Fibroblast of mammary gland (primary cell): ENCODE measurements at regions not wholly inside any gene's neighbourhood (a gene's known extent, or its start where the extent isn't known, plus 50 kb on each side); places are given as distances from the start of the nearest gene placed in this dataset.

Experiments used
- DNase-seq: peaks from one replicate; pipeline ENCODE4 v3.0.0-alpha.2; 2010; ENCODE audit warnings: low read depth
- H3K4me3 ChIP-seq: 2 replicates; pipeline ENCODE4 v1.5.1; 2011; ENCODE audit warnings: low read depth, mild to moderate bottlenecking, low read length, moderate library complexity; ENCODE audit not compliant: control insufficient read depth
- TF ChIP-seq, protein P1 (sequence below): conservative IDR thresholded peaks from 2 replicates; pipeline ENCODE4 v1.5.1; 2011; ENCODE audit warnings: low read depth, low read length, inconsistent platforms; ENCODE audit not compliant: control insufficient read depth, insufficient read depth

DNA sequence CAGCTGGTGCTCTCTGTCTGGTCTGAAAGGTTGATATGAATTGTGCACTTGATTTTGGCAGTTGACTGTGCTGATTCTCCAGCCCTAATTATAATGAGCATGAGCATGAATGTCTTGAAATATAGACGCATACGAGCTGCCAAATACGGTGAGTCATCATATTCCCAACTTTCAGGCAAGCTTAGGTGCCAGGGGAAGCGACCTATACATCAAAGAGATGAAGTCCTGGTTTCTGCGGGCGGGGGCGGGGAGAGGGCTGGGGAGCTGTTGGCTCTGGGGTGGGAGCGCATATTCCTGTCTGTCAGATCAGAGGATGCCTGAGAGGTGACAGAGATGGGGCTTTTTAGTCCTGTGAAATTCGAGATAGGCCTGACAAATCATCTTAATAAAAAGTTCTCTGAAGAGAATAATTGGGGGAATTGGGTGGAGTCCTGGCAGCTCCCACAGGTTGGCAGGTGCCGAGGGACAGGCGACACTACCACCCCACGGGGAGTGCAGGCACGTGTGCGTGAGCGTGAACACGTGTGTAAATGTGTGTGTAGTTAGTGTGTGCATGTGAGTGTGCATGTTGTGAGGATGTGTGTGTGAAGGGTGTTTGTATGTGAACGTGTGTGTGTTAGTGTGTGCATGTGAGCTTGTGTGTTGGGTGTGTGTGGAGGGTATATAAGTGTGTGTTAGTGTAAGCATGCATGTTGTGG lies 865.3 kb downstream of the TBC1D22A start:
- H3K4me3 ChIP-seq, result no peak overlapping the region
- no peak for DNase-seq
- TF ChIP-seq, protein P1, sequence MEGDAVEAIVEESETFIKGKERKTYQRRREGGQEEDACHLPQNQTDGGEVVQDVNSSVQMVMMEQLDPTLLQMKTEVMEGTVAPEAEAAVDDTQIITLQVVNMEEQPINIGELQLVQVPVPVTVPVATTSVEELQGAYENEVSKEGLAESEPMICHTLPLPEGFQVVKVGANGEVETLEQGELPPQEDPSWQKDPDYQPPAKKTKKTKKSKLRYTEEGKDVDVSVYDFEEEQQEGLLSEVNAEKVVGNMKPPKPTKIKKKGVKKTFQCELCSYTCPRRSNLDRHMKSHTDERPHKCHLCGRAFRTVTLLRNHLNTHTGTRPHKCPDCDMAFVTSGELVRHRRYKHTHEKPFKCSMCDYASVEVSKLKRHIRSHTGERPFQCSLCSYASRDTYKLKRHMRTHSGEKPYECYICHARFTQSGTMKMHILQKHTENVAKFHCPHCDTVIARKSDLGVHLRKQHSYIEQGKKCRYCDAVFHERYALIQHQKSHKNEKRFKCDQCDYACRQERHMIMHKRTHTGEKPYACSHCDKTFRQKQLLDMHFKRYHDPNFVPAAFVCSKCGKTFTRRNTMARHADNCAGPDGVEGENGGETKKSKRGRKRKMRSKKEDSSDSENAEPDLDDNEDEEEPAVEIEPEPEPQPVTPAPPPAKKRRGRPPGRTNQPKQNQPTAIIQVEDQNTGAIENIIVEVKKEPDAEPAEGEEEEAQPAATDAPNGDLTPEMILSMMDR, result no peak

DNA sequence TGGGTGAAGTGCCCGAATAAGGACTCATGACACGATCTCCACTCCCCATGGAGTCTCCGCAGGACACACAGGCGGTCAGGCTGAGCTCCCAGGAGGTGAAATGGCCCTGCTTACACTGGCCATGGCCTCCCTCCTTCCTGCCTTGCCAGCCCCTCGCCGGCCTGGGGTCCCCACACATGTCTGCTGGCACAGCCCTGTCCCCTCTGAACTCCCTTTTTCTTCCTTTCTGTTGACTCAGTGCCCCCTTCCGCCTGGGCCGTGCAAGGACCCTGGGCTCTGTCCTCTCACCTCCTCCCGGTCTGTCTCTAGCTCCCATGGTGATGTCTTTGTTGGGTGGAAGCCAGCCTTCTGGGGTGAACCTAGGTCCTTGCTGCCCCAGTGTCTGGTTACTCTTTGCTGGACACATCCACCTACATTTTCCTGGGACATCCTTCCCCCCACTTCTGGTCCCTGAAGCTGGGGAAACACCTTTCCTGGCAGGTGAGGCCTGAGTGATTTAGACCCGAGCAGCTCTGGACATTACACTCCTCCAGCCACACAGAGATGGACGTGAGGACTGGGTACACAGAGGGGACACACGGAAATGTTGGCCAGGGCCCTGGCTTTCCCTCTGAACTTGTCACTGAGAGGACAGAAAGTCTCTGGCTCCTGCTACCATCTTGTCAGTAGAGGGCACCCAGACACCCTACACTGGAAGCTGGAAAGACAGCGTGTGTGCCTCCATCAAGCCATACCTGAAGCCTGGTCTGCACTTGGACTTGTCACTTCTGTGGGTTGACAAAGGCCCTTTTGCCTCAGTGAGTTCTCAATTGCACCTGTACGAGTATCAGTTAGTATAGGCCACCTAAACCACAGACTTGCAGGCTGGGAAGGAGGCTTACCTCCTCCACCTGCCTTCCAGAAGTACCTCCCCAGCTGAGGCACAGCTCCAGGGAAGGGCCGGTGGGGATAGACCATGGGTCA lies 864.3 kb downstream of the TBC1D22A start:
- no peak for DNase-seq
- no peak overlapping the region for H3K4me3 ChIP-seq
- TF ChIP-seq, protein P1, result no peak

DNA sequence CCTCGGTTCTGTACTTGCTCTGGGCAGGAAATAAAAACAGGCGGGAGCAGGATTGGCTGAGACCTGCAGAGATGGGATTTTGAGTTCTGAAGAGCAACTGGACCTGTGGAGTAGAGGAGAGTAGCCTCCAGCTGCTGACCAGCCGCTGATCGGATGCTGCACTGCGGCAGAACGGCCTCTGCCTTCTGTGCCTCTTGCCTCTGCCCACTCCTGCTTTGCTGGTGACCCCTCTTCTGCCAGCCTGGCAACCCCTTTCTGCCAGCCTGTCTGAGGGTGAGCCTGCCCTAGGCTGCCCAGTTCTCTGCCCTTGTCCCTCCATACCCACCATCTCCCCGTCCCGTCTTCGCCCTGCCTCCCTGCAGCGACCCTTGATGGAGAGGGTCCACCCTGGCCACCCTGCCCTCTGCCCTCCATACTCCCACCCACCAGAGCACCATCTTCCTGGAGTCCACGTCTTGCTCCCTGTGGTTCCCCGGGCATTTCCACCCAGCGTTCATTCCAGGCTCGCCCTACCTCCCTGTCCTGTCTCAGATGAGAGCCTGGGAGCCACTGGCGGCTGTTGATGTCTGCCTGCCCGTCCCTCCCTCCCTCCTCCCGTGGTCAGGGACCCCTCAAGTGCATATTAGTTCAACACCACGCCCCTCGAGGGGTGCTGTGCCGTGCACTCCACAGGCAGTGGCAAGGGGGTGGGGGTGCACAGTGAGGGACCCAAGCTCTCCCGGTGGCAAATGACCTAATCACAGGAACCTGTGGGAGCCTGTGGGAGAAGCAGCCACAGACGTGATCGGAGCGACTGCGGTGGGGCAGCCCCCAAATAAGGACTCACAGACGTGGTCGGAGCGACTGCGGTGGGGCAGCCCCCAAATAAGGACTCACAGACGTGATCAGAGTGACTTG lies 863.3 kb downstream of the TBC1D22A start:
- TF ChIP-seq, protein P1, result no peak
- no peak overlapping the region for H3K4me3 ChIP-seq
- DNase-seq, result no peak

DNA sequence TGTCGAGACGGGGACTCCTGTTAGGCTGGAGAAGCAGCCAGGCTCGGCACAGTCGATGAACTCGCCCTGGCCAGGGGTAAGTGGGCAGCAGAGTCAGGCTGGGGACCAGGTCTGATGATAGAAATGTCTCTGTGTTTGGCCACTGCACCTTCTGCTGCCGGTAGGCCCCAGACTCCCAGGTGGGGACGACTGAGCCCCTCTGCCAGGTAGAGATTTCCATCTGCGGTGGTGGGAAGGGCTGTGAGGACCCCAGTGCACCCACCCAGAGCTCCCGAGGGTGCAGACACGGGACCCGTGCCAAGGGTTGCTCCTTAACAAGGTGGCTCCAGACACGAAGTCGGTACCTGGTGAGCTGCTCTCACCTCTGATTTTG lies 862.5 kb downstream of the TBC1D22A start:
- DNase-seq, result no peak
- no peak overlapping the region for H3K4me3 ChIP-seq
- TF ChIP-seq, protein P1, result no peak

DNA sequence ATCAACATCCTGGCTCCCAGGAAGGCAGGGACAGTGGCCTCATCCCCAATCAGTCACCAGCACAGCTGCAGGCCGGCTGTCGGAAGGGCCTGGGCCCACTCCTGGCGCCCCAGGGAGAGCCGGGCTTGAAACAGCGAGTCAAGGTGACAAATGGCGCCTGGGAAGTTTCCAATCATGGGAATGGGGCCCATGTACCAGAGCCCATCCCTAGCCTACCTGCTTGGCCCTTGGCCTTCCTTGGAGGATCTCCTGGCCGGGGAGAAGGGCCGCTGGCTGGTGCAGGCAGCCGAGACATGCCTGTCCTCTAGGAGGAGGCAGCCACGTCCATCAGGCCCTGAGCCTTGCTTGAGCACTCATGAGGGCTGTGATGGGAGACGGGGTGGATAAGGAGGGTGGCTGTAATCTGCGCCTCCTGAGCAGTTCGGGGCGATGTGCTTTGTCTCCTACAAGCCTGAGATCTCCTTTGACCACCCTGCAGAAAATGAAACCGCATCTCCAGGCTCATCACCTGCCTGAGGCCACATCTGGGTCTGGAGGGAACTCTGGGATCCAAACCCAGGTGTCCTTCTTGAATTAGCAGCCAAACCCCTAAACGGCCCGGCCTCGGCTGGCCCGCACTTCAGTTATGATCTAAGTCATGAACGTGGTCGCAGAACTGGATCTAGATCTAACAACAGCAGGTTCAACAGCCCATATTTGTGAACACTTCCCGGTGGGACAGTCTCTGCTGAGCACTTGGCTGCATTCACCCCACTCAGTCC lies 862.0 kb downstream of the TBC1D22A start:
- TF ChIP-seq, protein P1, result no peak
- no peak for DNase-seq

DNA sequence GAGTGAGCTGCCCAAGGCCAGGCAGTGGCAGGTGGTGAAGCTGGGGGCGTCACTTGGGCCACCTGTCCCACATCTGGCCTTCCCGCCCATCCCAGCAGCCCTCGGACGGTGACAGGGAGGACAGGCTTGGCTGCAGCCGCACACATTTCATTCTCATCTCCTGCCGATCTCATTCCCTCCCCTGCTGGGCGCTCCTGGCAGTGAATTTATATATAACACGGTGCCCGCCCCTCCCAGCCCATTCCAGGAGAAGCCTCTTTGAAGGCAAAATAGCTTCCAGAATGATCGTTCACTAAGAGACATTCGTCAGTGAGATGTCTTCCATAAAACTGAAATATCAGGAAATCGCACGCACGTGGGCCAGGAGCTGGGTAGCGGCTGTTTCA lies 861.3 kb downstream of the TBC1D22A start:
- TF ChIP-seq, protein P1, result no peak
- DNase-seq, result no peak
- H3K4me3 ChIP-seq, result no peak overlapping the region

More for the DNA sequence above, 862.0 kb downstream of the TBC1D22A start:
- H3K4me3 ChIP-seq, result no peak overlapping the region
